HUES48 (cell line): ENCODE measurements at regions not wholly inside any gene's neighbourhood (a gene's known extent, or its start where the extent isn't known, plus 50 kb on each side); places are given as distances from the start of the nearest gene placed in this dataset.

Experiments
- H3K27ac ChIP-seq: one replicate; pipeline ENCODE4 v1.7.0; 2013; ENCODE audit warnings: low read depth, low read length, inconsistent platforms
- H3K27me3 ChIP-seq: 2 replicates; pipeline ENCODE4 v1.6.1; 2013; ENCODE audit warnings: mild to moderate bottlenecking, low read length; ENCODE audit not compliant: control insufficient read depth, insufficient read depth
- H3K36me3 ChIP-seq: 2 replicates; pipeline ENCODE4 v1.6.1; 2013; ENCODE audit warnings: low read length; ENCODE audit not compliant: control insufficient read depth, insufficient read depth
- H3K4me1 ChIP-seq: 2 replicates; pipeline ENCODE4 v1.6.1; 2013; ENCODE audit warnings: mild to moderate bottlenecking, low read length; ENCODE audit not compliant: control insufficient read depth, insufficient read depth
- H3K4me3 ChIP-seq: 2 replicates; pipeline ENCODE4 v1.5.1; 2013; ENCODE audit warnings: mild to moderate bottlenecking, low read depth, low read length
- H3K9ac ChIP-seq: 2 replicates; pipeline ENCODE4 v1.6.1; 2013; ENCODE audit warnings: mild to moderate bottlenecking, low read depth, low read length, moderate library complexity
- H3K9me3 ChIP-seq: 2 replicates; pipeline ENCODE4 v1.6.1; 2013; ENCODE audit warnings: low read length; ENCODE audit not compliant: control insufficient read depth, insufficient read depth

DNA sequence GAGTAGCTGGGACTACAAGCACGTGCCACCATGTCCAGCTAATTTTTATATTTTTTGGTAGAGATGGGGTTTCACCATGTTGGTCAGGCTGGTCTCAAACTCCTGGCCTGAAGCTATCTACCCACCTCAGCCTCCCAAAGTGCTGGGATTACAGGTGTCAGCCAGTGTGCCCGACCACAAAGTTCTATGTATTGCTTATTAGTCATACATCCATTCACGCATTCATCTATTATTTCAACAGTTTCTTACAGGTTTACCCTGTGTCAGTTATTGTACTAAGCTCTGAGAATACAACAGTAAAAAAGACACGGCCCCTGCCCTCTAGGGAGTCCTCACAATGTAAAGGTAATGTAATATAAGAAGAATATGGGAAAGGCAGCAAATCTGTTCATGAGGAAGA, 188.9 kb upstream of the BTG1 start:
- no peaks in the 10 kb centered on the region for H3K27me3 ChIP-seq
- no peaks in the 10 kb centered on the region for H3K9me3 ChIP-seq
- H3K9ac ChIP-seq, result no peak overlapping the region
- no peaks in the 10 kb centered on the region for H3K4me1 ChIP-seq
- H3K36me3 ChIP-seq, result no peaks in the 10 kb centered on the region
- no peak overlapping the region for H3K4me3 ChIP-seq
- no peak overlapping the region for H3K27ac ChIP-seq

DNA sequence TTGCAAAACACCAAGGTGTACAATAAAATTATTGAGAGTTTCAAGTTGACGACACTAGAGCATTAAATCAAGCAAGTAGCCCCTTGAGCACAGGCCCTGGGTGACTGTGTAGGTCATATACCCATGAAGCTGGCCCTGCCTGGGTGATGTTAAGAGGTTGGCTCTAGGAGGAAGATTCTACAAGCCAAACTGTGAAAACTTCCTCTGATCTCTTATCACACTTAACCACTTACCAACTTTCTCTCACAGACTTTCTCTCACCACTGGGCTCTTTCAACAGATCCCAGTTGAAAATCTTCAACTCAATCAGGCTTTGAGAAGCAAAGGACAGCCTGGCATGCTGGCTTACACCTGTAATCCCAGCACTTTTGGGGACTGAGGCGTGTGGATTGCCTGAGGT, 186.9 kb upstream of the BTG1 start:
- no peaks in the 10 kb centered on the region for H3K4me1 ChIP-seq
- H3K36me3 ChIP-seq, result no peaks in the 10 kb centered on the region
- H3K9me3 ChIP-seq, result no peaks in the 10 kb centered on the region
- no peaks in the 10 kb centered on the region for H3K27me3 ChIP-seq
- no peak overlapping the region for H3K4me3 ChIP-seq
- H3K27ac ChIP-seq, result no peak overlapping the region
- H3K9ac ChIP-seq, result no peak overlapping the region

DNA sequence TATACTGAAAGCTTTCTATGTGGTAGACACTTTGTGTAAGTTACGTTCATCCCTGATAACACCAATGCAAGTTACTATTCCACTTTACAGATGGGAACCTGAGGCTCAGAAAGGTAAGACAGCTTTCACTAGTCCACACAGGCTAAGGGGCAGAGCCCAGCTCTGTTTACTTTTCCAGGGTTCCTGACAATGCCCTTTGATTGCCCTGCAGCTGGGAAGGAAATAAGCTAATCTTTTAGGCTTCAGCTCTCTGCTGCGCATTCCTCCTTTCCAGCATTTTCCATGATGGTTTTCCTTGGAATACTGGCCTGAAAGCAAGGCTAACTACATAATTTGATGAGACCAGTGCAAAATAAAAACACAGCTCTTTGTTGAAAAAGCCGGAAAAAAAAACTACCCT, 185.7 kb upstream of the BTG1 start:
- H3K9me3 ChIP-seq, result no peaks in the 10 kb centered on the region
- no peak overlapping the region for H3K27ac ChIP-seq
- no peaks in the 10 kb centered on the region for H3K27me3 ChIP-seq
- H3K4me3 ChIP-seq, result no peak overlapping the region
- no peak overlapping the region for H3K9ac ChIP-seq
- no peaks in the 10 kb centered on the region for H3K36me3 ChIP-seq
- H3K4me1 ChIP-seq, result no peaks in the 10 kb centered on the region

DNA sequence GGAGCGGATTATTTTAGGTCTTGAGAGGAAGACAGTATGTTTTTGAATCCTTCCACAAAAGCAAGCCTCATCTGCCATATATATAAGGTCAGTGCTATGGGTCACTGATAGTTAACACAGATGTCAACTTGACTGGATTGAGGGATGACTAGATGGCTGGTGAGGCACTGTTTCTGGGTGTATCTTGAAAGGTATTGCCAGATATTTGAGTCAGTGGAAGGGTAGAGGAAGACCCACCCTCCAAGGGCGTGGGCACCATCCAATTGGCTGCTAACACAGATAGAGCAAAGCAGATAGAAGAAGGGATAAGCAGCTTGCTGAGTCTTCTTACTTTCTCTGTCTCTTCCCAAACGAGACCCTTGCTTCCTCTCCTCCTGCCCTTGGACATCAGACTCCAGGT, 185.0 kb upstream of the BTG1 start:
- H3K4me1 ChIP-seq, result no peaks in the 10 kb centered on the region
- no peak overlapping the region for H3K27ac ChIP-seq
- no peaks in the 10 kb centered on the region for H3K9me3 ChIP-seq
- no peak overlapping the region for H3K4me3 ChIP-seq
- H3K9ac ChIP-seq, result no peak overlapping the region
- no peaks in the 10 kb centered on the region for H3K27me3 ChIP-seq
- H3K36me3 ChIP-seq, result no peaks in the 10 kb centered on the region

DNA sequence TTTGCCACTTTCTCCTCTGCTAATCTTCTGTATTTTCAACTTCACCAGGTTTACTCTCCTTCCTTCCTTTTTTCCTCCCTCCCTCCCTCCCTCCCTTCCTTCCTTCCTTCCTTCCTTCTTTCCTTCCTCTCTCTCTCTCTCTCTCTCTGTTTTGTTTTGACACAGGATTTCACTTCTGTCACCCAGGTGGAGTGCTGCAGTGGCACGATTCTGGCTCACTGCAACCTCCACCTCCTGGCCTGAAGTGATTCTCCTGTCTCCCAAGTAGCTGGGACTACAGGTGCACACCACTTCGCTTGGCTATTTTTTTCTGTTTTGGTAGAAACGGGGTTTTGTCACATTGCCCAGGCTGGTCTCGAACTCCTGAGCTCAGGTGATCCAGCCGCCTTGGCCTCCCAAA, 181.2 kb upstream of the BTG1 start:
- Histone ChIP-seq H3K4me3 (no peak overlapping the region), H3K36me3 (no peaks in the 10 kb centered on the region), H3K9me3 (no peaks in the 10 kb centered on the region), H3K9ac (no peak overlapping the region), H3K27me3 (no peaks in the 10 kb centered on the region), H3K4me1 (no peaks in the 10 kb centered on the region), H3K27ac (no peak overlapping the region)

DNA sequence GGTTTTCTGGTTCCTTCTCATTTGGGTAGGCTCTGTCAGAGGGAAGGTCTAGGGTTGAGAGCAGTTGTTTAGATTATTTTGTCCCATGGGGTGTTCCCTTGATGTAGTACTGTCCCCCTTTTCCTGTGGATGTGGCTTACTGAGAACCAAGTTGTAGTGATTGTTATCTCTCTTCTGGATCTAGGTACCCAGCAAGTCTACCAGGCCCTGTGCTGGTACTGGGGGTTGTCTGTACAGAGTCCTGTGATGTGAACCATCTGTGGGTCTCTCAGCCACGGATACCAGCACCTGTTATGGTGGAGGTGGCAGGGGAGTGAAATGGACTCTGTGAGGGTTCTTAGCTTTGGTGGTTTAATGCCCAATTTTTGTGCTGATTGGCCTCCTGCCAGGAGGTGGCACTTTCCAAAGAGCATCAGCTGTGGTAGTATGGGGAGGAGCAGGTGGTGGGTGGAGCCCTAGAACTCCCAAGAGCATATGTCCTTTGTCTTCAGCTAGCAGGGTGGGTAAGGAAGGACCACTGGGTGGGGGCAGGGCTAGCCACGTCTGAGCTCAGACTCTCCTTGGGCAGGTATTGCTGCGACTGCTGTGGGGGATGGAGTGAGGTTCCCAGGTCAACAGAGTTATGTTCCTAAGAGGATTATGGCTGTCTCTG, 179.3 kb upstream of the BTG1 start:
- Histone ChIP-seq H3K27ac (no peak overlapping the region), H3K27me3 (no peaks in the 10 kb centered on the region), H3K4me3 (no peak overlapping the region), H3K4me1 (no peaks in the 10 kb centered on the region), H3K9me3 (no peaks in the 10 kb centered on the region), H3K36me3 (no peaks in the 10 kb centered on the region), H3K9ac (no peak overlapping the region)

DNA sequence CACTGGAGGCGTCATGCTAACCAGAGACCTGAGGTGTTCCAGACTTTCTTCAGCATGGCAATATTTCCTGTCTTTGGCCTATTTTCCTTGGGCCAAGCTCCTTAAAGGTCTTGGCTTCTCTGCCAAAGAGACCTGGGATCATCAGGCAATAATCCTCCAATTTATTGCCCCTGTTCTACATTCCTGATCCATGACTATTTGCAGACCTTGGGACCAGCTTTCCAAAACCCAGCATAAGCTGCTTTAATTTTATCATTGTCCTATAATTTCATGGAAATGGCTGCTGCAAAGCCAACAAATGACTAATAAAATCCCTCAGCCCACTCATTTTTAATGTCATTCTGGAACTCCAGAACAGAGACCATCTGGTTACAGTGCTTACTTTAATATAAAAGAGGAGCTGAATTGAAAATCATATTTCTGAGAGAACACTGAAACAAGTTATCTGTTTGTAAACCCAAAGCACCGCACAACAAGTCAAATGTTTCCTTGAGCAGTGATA, 166.9 kb upstream of the BTG1 start:
- Histone ChIP-seq H3K36me3 (no peaks in the 10 kb centered on the region), H3K9me3 (no peaks in the 10 kb centered on the region), H3K4me1 (no peaks in the 10 kb centered on the region), H3K4me3 (no peak overlapping the region), H3K27ac (no peak overlapping the region), H3K9ac (no peak overlapping the region), H3K27me3 (no peaks in the 10 kb centered on the region)

DNA sequence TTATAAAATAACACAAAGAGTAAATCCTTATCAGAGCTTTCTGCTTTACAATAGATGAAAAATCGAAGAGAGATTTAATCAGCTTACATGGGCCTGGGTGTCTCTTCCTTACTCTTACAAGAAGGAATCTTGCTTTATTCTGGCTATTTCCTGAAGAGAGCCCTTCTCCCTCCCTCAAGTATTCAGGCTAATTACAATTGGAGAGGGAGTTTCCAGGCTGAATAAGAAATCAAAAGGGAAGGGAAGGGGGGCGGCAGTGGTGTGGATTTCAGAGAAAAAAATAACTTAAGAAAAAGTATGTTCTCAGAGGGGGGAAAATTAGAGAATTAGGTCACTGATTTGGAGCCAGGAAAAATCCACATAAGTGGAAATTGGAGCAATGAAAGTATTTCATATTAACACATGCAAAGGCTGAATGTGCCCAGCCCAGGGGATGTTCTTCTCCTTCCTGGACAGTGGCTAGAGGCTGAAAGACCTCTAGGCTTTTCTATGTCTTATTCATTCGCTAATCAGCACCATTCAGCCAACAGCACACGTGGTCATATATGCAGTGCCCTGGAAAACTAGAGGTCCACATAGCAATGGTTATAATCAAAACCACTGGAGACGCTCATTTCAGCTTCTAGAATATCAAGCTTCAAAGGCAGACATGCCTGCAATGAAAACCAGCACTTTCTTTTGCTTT, 158.9 kb upstream of the BTG1 start:
- H3K27ac ChIP-seq, result peak overlapping the region; percentile 33

DNA sequence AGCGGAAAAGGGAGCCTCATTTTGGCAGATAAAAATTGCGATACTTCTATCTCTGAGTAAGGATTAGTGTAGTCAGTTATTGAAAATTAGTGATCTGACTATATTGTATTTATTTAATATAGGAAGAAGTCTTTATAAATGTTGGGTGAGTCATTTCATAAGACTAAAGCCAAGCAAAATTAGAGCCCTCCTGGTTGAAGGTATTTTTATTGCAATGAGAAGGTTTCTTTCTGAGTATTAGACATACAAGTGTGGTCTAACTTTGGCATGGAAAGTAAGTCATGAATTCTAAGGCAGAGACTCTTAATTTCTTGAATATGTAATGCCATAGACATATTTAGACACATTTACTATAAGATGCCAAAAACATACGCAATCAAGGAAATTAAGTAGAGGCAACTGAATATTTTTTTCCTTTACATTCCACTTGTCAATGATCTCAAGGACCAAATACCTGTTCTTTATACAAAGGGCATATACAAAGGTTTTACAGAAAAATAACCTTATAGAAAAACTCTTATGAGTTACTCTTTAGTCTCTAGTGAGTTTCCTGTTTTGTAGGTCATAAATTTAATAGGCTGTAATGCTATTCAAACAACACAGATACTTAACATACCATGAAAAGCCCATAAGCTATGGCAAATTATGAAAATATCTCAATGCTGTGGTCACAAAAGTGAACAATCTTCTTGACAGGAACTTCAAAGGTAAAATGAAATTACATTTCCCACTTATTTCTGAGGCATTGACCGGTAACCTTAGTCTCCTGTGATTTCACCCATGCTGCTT, 156.6 kb upstream of the BTG1 start:
- Histone ChIP-seq H3K4me1 (peaks cover 25% of the 10 kb centered on the region), H3K9me3 (no peaks in the 10 kb centered on the region), H3K9ac (no peak overlapping the region), H3K36me3 (no peaks in the 10 kb centered on the region), H3K4me3 (no peak overlapping the region), H3K27me3 (no peaks in the 10 kb centered on the region), H3K27ac (no peak overlapping the region)

More for the DNA sequence above, 158.9 kb upstream of the BTG1 start:
- Histone ChIP-seq H3K36me3 (no peaks in the 10 kb centered on the region), H3K27me3 (no peaks in the 10 kb centered on the region), H3K4me3 (no peak overlapping the region; the same call in 1 of the 2 replicates), H3K9ac (no peak overlapping the region), H3K9me3 (no peaks in the 10 kb centered on the region), H3K4me1 (peaks cover 25% of the 10 kb centered on the region)

DNA sequence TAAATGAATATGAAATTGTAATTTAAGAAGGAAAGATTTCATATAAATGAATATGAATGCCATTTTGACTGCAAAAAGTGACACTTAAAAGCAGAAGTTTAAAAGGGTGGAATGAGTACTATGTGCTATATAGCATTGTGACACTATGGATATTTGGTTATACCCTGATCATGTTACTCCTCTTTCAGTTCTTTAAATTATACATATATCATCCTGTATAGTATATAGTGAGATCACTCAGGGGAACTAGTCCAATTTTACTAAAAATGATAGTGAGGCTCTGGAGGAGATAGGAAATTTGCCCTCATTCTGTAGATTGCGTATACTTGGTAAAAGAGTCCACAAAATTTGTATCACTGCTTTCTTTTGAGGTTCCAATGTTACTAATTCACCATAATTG, 155.7 kb upstream of the BTG1 start:
- H3K36me3 ChIP-seq, result no peaks in the 10 kb centered on the region
- H3K9ac ChIP-seq, result no peak overlapping the region
- H3K27ac ChIP-seq, result no peak overlapping the region
- no peak overlapping the region for H3K4me3 ChIP-seq
- H3K27me3 ChIP-seq, result no peaks in the 10 kb centered on the region
- no peaks in the 10 kb centered on the region for H3K9me3 ChIP-seq
- peaks cover 25% of the 10 kb centered on the region for H3K4me1 ChIP-seq

DNA sequence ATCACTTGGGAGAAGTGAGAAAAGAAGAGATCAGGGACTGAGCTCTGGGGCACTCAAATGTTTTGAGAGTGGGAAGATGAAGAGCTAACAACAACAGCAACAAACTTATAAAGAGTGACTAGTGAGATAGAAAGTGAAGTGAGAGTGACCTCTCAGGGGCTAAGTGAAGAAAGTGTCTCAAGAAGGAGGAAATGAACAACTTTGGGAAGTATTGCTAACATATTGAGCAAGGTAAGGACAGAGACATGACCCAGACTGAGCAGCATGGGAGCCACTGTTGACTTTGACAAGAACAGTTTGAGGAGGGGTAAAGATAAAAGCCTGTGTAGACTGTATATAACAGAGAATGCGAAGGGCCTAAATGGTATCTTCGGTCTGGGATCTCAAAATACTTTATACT, 155.1 kb upstream of the BTG1 start:
- Histone ChIP-seq H3K4me1 (peaks cover 25% of the 10 kb centered on the region), H3K36me3 (no peaks in the 10 kb centered on the region), H3K9me3 (no peaks in the 10 kb centered on the region), H3K27ac (no peak overlapping the region), H3K27me3 (no peaks in the 10 kb centered on the region), H3K9ac (no peak overlapping the region), H3K4me3 (no peak overlapping the region)
